NCI-H2171 (cell line): ENCODE measurements at regions not wholly inside any gene's neighbourhood (a gene's known extent, or its start where the extent isn't known, plus 50 kb on each side); places are given as distances from the start of the nearest gene placed in this dataset.

Experiments
- DNase-seq: peaks from one replicate; lab custom pipeline; 2025; lab: John Stamatoyannopoulos, UW

DNA sequence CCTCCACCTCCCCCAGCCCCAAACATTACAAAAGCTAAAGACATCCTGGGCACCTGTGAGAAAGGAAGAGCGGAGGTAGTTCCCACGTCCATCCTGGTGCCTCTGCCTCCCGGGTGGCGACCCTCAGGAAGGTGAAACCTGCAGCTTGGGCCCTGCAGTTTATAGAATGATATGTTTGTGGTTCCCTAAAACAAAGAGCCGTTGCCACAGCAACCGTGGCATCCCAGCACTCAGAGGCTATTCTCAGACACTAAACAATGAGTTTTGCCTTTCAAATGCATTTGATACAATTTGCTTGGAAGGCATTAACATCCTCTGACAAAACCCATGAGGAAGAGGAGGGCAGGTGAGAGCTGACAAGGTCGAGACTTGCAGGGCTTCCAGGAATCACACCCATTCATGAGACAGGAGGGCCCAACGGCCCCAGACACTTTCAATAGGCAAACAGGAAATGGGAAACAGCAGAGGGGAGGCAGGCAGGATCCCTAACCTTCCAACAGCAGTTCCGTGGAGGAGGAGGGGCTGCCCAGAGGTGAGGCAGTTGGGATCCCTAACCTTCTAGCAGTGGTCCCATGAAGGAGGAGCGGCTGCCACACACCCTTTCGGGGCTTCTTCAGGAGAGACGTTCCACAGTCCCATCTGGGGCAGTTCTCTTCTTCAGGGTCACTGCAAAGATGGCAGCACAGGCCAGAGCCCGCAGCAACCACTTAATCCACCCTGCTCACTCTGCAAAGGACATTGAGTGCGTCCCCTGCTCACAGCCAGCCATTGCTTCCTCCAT lies 379.2 kb downstream of the SHANK2 start:
- DNase-seq = no peak

DNA sequence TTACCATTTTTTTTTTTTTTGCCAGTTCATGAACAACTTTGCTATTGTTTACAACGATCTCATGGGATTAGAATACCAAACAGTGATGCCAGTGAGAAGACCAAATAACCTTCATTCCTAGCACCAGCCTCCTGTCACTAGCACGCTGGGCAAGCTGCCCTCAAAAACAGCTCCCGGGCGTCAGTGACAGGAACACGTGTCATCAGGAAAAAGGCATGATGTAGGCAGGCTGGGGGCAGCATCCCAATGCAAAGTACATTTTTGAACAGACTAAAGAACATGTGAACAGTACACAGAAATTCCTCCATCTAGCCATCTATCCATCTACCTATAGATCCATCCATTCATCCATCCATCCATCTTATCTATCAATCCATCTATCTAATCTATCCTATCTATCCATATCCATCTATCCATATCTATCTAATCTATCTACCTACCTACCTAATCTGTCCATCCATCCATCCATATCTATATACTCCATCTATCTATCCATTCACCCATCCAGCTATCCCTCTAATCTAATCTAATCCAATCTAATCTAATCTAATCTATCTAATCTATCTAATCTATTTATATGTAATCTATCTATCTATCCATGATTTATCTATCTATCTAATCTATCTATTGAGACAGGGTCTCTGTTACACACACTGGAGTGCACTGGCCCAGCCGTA lies 378.5 kb downstream of the SHANK2 start:
- no peak for DNase-seq

GRCh38 chr11:70876685-70877084 lies 375.7 kb downstream of the SHANK2 start:
- DNase-seq = no peak

GRCh38 chr11:70877151-70877550 lies 375.2 kb downstream of the SHANK2 start:
- DNase-seq = no peak

- DNase-seq = no peak
These were observed 374.0 kb downstream of the SHANK2 start for GRCh38 chr11:70878366-70878765.

GRCh38 chr11:70879601-70880285 lies 372.6 kb downstream of the SHANK2 start:
- no peak for DNase-seq

DNA sequence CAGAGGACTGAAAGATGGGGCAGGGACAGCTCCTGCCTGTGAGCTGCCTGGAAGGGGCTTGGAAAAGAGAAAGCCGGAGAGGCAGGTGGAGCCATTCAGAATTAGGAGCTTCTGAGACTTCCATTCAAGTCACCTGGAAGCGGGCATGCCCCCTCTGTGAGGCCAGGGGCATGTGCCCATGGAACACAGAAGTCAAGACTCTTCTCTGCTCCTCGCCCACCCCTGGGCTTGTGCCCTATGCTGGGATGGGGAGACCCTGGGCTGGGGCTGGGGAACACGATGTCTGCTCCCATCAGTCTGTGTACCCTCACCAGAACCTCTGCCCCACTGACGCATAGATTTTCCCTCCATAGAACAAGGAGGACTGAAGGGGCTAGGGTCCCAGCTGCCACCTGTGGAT lies 372.0 kb downstream of the SHANK2 start:
- no peak for DNase-seq

- no peak for DNase-seq
These were observed 370.2 kb downstream of the SHANK2 start for GRCh38 chr11:70881948-70882715.

GRCh38 chr11:70882716-70883085 lies 369.7 kb downstream of the SHANK2 start:
- DNase-seq = no peak

DNA sequence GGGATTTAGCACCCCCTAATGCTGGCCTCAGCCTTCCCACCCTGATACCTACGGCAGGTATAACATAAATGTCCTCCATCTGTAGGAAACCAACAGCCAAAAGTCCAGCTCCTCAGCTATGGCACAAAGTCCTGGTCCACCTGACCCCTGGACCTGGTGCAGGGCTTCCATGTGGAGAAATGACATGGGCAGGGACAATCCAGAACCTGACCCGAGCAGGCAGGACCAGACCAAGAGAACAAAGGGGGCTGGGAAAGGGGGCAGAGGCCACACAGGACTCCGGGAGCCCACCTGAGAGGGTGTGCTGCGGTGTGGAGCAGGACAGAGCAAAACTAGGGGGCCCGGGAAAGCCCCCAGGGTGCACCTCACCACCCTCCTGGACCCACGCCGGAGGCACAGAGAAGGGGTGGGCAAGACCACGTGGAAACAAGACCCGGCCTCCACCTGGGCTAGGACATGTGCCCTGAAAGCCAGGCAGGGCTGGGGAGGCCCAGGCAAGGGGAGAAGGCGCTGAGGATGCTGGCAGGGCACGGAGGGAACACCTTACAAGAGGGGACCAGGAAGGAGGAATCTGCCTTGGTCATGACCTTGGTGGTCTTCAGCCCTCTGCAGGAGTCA lies 368.9 kb downstream of the SHANK2 start:
- no peak for DNase-seq

DNA sequence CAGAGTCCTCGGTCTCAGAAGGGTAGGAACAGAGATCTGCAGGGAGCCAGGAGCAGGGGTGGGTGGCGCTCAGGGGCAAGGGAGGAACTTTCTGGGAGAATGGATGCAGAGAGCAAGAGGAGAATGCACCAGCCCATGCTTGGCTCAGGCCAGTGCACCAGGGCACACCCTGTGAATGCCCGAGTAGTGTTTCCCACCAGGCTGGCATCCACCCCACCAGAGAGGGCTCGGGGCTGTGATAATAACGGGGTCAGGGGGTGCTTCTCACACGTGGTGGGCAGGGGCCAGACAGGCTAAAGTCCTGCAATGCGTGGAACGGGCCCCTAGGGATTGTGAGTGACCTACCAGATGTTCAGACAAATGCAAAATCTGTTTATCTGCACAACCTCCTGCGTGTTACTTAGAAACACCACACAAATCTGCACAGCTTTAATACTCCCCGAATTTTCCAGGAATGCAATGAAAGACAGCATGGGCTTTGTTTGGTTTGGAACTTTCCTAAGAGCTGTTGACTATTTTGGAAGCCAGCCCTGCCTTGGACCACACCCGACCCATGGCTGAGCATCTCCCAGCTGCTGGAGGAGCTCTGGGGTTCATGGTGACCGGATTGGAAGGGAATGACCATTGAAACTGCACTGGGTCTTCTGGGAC lies 368.3 kb downstream of the SHANK2 start:
- no peak for DNase-seq

DNA sequence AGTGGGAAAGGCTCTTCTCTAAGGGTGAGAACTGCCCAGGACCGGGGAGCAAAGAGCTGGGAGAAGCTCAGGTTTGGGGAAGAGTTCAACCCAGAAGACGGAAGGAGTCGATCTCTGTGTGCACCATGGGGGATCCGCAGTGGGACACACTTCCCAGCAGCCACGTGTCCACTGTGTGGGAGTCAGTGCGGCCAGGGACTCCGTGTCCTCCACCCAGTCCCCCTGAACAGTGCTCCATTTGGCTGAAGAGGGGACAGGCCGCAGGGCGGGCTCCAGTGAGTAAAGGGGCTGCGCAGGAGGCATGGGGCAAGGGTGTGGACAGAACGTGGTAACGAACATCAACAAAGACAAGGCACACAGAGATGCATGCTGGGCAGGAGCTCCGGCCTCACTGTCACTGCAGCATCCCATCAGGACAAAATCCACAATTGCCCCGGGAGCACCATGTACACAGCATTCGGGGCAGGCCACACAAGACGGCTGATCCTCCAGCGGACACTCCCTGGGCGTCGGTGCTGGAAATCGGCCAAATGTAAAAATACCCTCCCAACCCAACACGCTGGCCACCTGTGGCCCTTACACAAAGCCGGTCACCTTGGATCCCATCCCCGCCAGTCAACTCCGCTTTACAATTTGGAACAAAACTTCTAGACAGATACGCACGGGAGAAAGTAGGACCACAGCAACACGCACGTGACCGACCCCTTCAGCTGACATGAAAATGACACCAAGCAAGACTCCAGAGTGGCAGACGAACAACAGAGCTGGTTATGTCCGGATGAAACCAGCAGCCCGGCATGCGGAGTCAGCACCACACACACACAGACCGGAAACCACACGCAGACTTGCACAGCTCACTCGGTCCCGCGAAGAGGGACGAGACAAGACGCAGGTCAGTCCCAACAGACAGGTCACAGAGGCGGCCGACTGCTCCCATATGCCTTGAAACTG lies 366.8 kb downstream of the SHANK2 start:
- no peak for DNase-seq

GRCh38 chr11:70886256-70886655 lies 366.1 kb downstream of the SHANK2 start:
- no peak for DNase-seq

GRCh38 chr11:70886676-70887541 lies 365.5 kb downstream of the SHANK2 start:
- DNase-seq = no peak

DNA sequence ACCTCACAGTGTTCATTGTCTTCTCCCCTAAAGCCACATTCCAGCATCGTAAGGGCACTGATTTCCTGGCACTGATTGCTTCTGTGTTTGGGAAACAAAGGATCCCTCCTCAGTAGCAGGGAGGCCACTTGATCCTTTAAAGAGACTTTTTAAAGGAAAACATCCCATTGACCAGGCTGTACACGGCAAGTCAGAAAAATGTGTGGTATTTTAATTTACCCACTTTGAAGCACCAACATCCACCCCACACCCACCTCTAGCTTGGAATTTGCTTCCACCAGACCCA lies 364.9 kb downstream of the SHANK2 start:
- DNase-seq = no peak

DNA sequence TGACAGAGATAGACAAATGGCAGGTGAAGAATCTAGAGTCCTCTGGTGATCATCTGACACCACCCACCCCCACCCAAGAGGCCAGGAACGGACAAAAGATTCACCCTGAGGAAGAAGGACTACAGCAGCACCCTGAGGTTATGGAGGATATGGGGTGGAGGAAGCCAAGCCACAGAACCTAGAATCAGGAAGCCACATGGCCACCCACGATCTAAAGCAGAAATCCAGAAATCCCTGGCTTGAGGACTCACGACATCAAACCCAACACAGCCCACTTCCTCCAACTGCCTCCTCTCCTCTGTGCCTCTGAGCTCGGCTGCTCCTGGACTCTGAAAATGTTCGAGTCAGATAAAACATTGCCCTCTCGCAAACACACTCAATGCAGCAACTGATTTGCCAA lies 364.3 kb downstream of the SHANK2 start:
- DNase-seq = no peak

GRCh38 chr11:70889411-70889810 lies 363.0 kb downstream of the SHANK2 start:
- DNase-seq = no peak

GRCh38 chr11:70891844-70892380 lies 360.5 kb downstream of the SHANK2 start:
- no peak for DNase-seq

GRCh38 chr11:70892889-70893288 lies 359.5 kb downstream of the SHANK2 start:
- DNase-seq = no peak
